HG02943 (cell line): ENCODE measurements at regions not wholly inside any gene's neighbourhood (a gene's known extent, or its start where the extent isn't known, plus 50 kb on each side); places are given as distances from the start of the nearest gene placed in this dataset.

Experiments
- ATAC-seq: cut with Tn5 transposase; IDR thresholded peaks from one replicate; pipeline ENCODE4 v1.9.1; 2021; ENCODE audit warnings: mild to moderate bottlenecking, low read depth, moderate library complexity; ENCODE audit not compliant: unreplicated experiment

GRCh38 chr5:4939042-4939781, 200.9 kb upstream of the ADAMTS16 start:
- ATAC-seq, result no peak

GRCh38 chr5:4941161-4941560, 199.0 kb upstream of the ADAMTS16 start:
- no peak for ATAC-seq

- no peak for ATAC-seq
Observed at GRCh38 chr5:4941957-4942830, 197.9 kb upstream of the ADAMTS16 start.

GRCh38 chr5:4942831-4943178, 197.3 kb upstream of the ADAMTS16 start:
- ATAC-seq, result no peak

GRCh38 chr5:4945296-4945695, 194.8 kb upstream of the ADAMTS16 start:
- ATAC-seq, result no peak

GRCh38 chr5:4947106-4947505, 193.0 kb upstream of the ADAMTS16 start:
- ATAC-seq, result no peak

GRCh38 chr5:4947893-4948536, 192.1 kb upstream of the ADAMTS16 start:
- no peak for ATAC-seq

GRCh38 chr5:4949108-4949507, 191.0 kb upstream of the ADAMTS16 start:
- no peak for ATAC-seq

- ATAC-seq, result no peak
Observed at GRCh38 chr5:4953576-4953975, 186.6 kb upstream of the ADAMTS16 start.

GRCh38 chr5:4954048-4954447, 186.1 kb upstream of the ADAMTS16 start:
- no peak for ATAC-seq

- ATAC-seq, result no peak
Observed at GRCh38 chr5:4963265-4963664, 176.9 kb upstream of the ADAMTS16 start.

- ATAC-seq, result no peak
Observed at GRCh38 chr5:4969351-4969750, 170.8 kb upstream of the ADAMTS16 start.

GRCh38 chr5:4970171-4970570, 170.0 kb upstream of the ADAMTS16 start:
- ATAC-seq, result no peak

- no peak for ATAC-seq
Observed at GRCh38 chr5:4976902-4977301, 163.2 kb upstream of the ADAMTS16 start.

GRCh38 chr5:4977416-4978110, 162.6 kb upstream of the ADAMTS16 start:
- no peak for ATAC-seq

- no peak for ATAC-seq
Observed at GRCh38 chr5:4980201-4980600, 159.9 kb upstream of the ADAMTS16 start.

- ATAC-seq, result no peak
Observed at GRCh38 chr5:4981608-4982007, 158.5 kb upstream of the ADAMTS16 start.

- ATAC-seq, result no peak
Observed at GRCh38 chr5:4983701-4984100, 156.4 kb upstream of the ADAMTS16 start.

GRCh38 chr5:4984461-4984860, 155.7 kb upstream of the ADAMTS16 start:
- ATAC-seq, result no peak

GRCh38 chr5:4987431-4987830, 152.7 kb upstream of the ADAMTS16 start:
- no peak for ATAC-seq

GRCh38 chr5:4989118-4989517, 151.0 kb upstream of the ADAMTS16 start:
- no peak for ATAC-seq
